ENCODE measurements at regions not wholly inside any gene's neighbourhood (a gene's known extent, or its start where the extent isn't known, plus 50 kb on each side); places are given as distances from the start of the nearest gene placed in this dataset.

DNA sequence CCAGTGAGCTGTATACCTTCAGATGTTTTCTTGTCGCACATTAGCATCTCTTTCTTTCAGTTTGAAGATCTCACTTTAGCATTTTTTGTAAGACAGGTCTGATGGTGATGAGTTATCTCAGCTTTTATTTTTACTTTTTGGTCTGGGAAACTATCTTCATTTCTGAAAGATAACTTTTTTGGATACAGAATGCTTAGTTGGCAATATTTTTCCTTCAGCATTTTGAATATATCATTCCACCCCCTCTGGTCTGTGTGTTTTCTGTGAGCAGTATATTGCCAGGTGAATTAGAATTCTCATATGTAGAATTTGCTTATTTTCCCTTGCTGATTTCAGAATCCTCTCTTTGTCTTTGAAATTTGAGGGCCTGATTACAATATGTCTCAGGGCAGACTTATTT is 743.3 kb downstream of the PLOD2 start:
- no peak for TF ChIP-seq CTCF (IDR thresholded peaks at IDR 0.05; ENCODE audit: low read depth, low read length, missing control alignments)
- DNase-seq (ENCODE audit: extremely low read depth, low read depth) = no peak

GRCh38 chr3:145422556-145422955 is 738.4 kb downstream of the PLOD2 start:
- no peak overlapping the region for H3K4me3 ChIP-seq (replicated peaks; ENCODE audit: low read depth, low read length)
- no peak for TF ChIP-seq CTCF (IDR thresholded peaks at IDR 0.05; ENCODE audit: low read depth, low read length, missing control alignments)
- no peak for DNase-seq (ENCODE audit: extremely low read depth, low read depth)

More for the DNA sequence above, 743.3 kb downstream of the PLOD2 start:
- no peak overlapping the region for H3K4me3 ChIP-seq (replicated peaks; ENCODE audit: low read depth, low read length)

DNA sequence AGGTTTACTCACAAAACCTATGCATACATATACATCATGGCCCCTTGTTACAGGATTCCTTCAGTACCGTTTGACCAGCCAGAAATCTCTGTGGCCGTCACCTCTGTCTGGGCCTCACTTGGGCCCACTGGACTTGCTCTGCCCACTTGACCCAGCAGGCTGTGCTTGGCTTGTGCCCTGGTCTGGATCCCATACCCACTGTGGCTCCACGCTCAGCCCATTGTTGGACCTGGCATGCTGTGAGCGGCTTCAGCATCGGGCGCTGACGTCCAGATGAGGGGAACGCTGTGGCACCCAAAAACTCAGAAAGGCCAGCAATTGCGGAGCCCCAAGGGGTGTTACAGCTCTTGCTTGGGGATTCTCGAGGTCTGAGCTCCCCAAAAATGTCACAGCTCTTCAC is 733.6 kb downstream of the PLOD2 start:
- H3K4me3 ChIP-seq (replicated peaks; ENCODE audit: low read depth, low read length) = no peak overlapping the region
- no peak for TF ChIP-seq CTCF (IDR thresholded peaks at IDR 0.05; ENCODE audit: low read depth, low read length, missing control alignments)
- no peak for DNase-seq (ENCODE audit: extremely low read depth, low read depth)

- H3K4me3 ChIP-seq (replicated peaks; ENCODE audit: low read depth, low read length) = no peak overlapping the region
- DNase-seq (ENCODE audit: extremely low read depth, low read depth) = no peak
- no peak for TF ChIP-seq CTCF (IDR thresholded peaks at IDR 0.05; ENCODE audit: low read depth, low read length, missing control alignments)
Measured at GRCh38 chr3:145429546-145429945, 731.4 kb downstream of the PLOD2 start.

GRCh38 chr3:145448436-145448835 is 712.5 kb downstream of the PLOD2 start:
- no peak for DNase-seq (ENCODE audit: extremely low read depth, low read depth)
- no peak for TF ChIP-seq CTCF (IDR thresholded peaks at IDR 0.05; ENCODE audit: low read depth, low read length, missing control alignments)
- no peak overlapping the region for H3K4me3 ChIP-seq (replicated peaks; ENCODE audit: low read depth, low read length)

- TF ChIP-seq CTCF (IDR thresholded peaks at IDR 0.05; ENCODE audit: low read depth, low read length, missing control alignments) = no peak
- no peak for DNase-seq (ENCODE audit: extremely low read depth, low read depth)
- no peak overlapping the region for H3K4me3 ChIP-seq (replicated peaks; ENCODE audit: low read depth, low read length)
Measured at GRCh38 chr3:145450018-145450682, 710.8 kb downstream of the PLOD2 start.
